ENCODE measurements at regions not wholly inside any gene's neighbourhood (a gene's known extent, or its start where the extent isn't known, plus 50 kb on each side); places are given as distances from the start of the nearest gene placed in this dataset.

GRCh38 chr6:164812706-164813105 is 496.7 kb downstream of the C6orf118 start:
- H3K27me3 Mint-ChIP-seq = peaks cover 0 to 1% of the 10 kb centered on the region in 2 donors
- ChIA-PET CTCF (no interaction called here), POLR2A (no interaction called here)
- no peak overlapping the region for H3K4me3 Mint-ChIP-seq
- no peak for DNase-seq
- Histone ChIP-seq H3K4me3 (ENCODE audit: low read length) (no peak overlapping the region), H3K9me3 (ENCODE audit: low read length) (no peaks in the 10 kb centered on the region), H3K27me3 (ENCODE audit: insufficient read depth, low read length, poor library complexity, severe bottlenecking) (no peaks in the 10 kb centered on the region), H3K27ac (ENCODE audit: low read depth, low read length) (no peak overlapping the region), H3K4me1 (ENCODE audit: insufficient read depth, low read length) (no peaks in the 10 kb centered on the region), H3K36me3 (ENCODE audit: insufficient read depth, low read length) (no peaks in the 10 kb centered on the region)
- H3K36me3 Mint-ChIP-seq = no peaks in the 10 kb centered on the region
- no peaks in the 10 kb centered on the region for H3K4me1 Mint-ChIP-seq
- H3K27ac Mint-ChIP-seq = no peak overlapping the region
- H3K9me3 Mint-ChIP-seq = peaks cover 7 to 41% (median 17%) of the 10 kb centered on the region in 5 donors

GRCh38 chr6:164807125-164807524 is 502.3 kb downstream of the C6orf118 start:
- Histone ChIP-seq H3K4me3 (ENCODE audit: low read length) (no peak overlapping the region), H3K36me3 (ENCODE audit: insufficient read depth, low read length) (no peaks in the 10 kb centered on the region), H3K9me3 (ENCODE audit: low read length) (no peaks in the 10 kb centered on the region), H3K27ac (ENCODE audit: low read depth, low read length) (no peak overlapping the region), H3K27me3 (ENCODE audit: insufficient read depth, low read length, poor library complexity, severe bottlenecking) (no peaks in the 10 kb centered on the region), H3K4me1 (ENCODE audit: insufficient read depth, low read length) (no peaks in the 10 kb centered on the region)
- Mint-ChIP-seq H3K27ac (no peak overlapping the region), H3K4me1 (no peaks in the 10 kb centered on the region), H3K27me3 (peaks cover 0 to 1% of the 10 kb centered on the region in 2 donors), H3K36me3 (no peaks in the 10 kb centered on the region), H3K4me3 (no peak overlapping the region), H3K9me3 (peaks cover 10 to 38% (median 21%) of the 10 kb centered on the region in 5 donors)
- DNase-seq = no peak
- POLR2A ChIA-PET = no interaction called here
- CTCF ChIA-PET = no interaction called here

- Histone ChIP-seq H3K4me1 (ENCODE audit: insufficient read depth, low read length) (no peaks in the 10 kb centered on the region), H3K9me3 (ENCODE audit: low read length) (no peaks in the 10 kb centered on the region), H3K4me3 (ENCODE audit: low read length) (no peak overlapping the region), H3K27me3 (ENCODE audit: insufficient read depth, low read length, poor library complexity, severe bottlenecking) (no peaks in the 10 kb centered on the region), H3K36me3 (ENCODE audit: insufficient read depth, low read length) (no peaks in the 10 kb centered on the region), H3K27ac (ENCODE audit: low read depth, low read length) (no peak overlapping the region)
- H3K27ac Mint-ChIP-seq = no peak overlapping the region
- ChIA-PET CTCF (no interaction called here), POLR2A (no interaction called here)
- H3K4me1 Mint-ChIP-seq = no peaks in the 10 kb centered on the region
- no peak for DNase-seq
- H3K36me3 Mint-ChIP-seq = no peaks in the 10 kb centered on the region
- no peak overlapping the region for H3K4me3 Mint-ChIP-seq
- H3K9me3 Mint-ChIP-seq = peaks cover 5 to 16% (median 7%) of the 10 kb centered on the region in 5 donors
- no peaks in the 10 kb centered on the region for H3K27me3 Mint-ChIP-seq
Observed at GRCh38 chr6:164795056-164795815, 514.2 kb downstream of the C6orf118 start.

- Mint-ChIP-seq H3K9me3 (peaks cover 0 to 31% (median 10%) of the 10 kb centered on the region in 5 donors), H3K4me3 (no peak overlapping the region), H3K27ac (no peak overlapping the region)
Observed at GRCh38 chr6:164792666-164793065, 516.7 kb downstream of the C6orf118 start.

GRCh38 chr6:164791498-164791897 is 517.9 kb downstream of the C6orf118 start:
- no peak overlapping the region for H3K4me3 Mint-ChIP-seq
- Histone ChIP-seq H3K9me3 (ENCODE audit: low read length) (no peaks in the 10 kb centered on the region), H3K4me1 (ENCODE audit: insufficient read depth, low read length) (no peaks in the 10 kb centered on the region), H3K27me3 (ENCODE audit: insufficient read depth, low read length, poor library complexity, severe bottlenecking) (no peaks in the 10 kb centered on the region), H3K36me3 (ENCODE audit: insufficient read depth, low read length) (no peaks in the 10 kb centered on the region), H3K4me3 (ENCODE audit: low read length) (no peak overlapping the region), H3K27ac (ENCODE audit: low read depth, low read length) (no peak overlapping the region)
- no peaks in the 10 kb centered on the region for H3K36me3 Mint-ChIP-seq
- no peak overlapping the region for H3K27ac Mint-ChIP-seq
- H3K4me1 Mint-ChIP-seq = no peaks in the 10 kb centered on the region
- peaks cover 0 to 22% (median 8%) of the 10 kb centered on the region in 5 donors for H3K9me3 Mint-ChIP-seq
- CTCF ChIA-PET = no interaction called here
- H3K27me3 Mint-ChIP-seq = no peaks in the 10 kb centered on the region
- POLR2A ChIA-PET = no interaction called here
- no peak for DNase-seq

More at GRCh38 chr6:164792666-164793065, 516.7 kb downstream of the C6orf118 start:
- H3K27ac ChIP-seq (ENCODE audit: low read depth, low read length) = no peak overlapping the region
- no peaks in the 10 kb centered on the region for H3K4me1 ChIP-seq (ENCODE audit: insufficient read depth, low read length)
- H3K4me1 Mint-ChIP-seq = no peaks in the 10 kb centered on the region
- no peaks in the 10 kb centered on the region for H3K27me3 ChIP-seq (ENCODE audit: insufficient read depth, low read length, poor library complexity, severe bottlenecking)
- no peaks in the 10 kb centered on the region for H3K36me3 Mint-ChIP-seq
- POLR2A ChIA-PET = no interaction called here
- no peak overlapping the region for H3K4me3 ChIP-seq (ENCODE audit: low read length)
- CTCF ChIA-PET = no interaction called here
- H3K27me3 Mint-ChIP-seq = no peaks in the 10 kb centered on the region
- DNase-seq = no peak
- H3K9me3 ChIP-seq (ENCODE audit: low read length) = no peaks in the 10 kb centered on the region
- no peaks in the 10 kb centered on the region for H3K36me3 ChIP-seq (ENCODE audit: insufficient read depth, low read length)

GRCh38 chr6:164763788-164764187 is 545.6 kb downstream of the C6orf118 start:
- POLR2A ChIA-PET = no interaction called here
- CTCF ChIA-PET = no interaction called here
- H3K4me1 ChIP-seq (ENCODE audit: insufficient read depth, low read length) = no peaks in the 10 kb centered on the region
- H3K4me3 ChIP-seq (ENCODE audit: low read length) = no peak overlapping the region
- H3K4me3 Mint-ChIP-seq = no peak overlapping the region
- H3K9me3 ChIP-seq (ENCODE audit: low read length) = no peaks in the 10 kb centered on the region
- no peaks in the 10 kb centered on the region for H3K4me1 Mint-ChIP-seq
- no peaks in the 10 kb centered on the region for H3K36me3 Mint-ChIP-seq
- no peak for DNase-seq
- no peak overlapping the region for H3K27ac Mint-ChIP-seq
- peaks cover 5 to 21% (median 13%) of the 10 kb centered on the region in 5 donors for H3K9me3 Mint-ChIP-seq
- no peaks in the 10 kb centered on the region for H3K27me3 ChIP-seq (ENCODE audit: insufficient read depth, low read length, poor library complexity, severe bottlenecking)
- H3K27ac ChIP-seq (ENCODE audit: low read depth, low read length) = no peak overlapping the region
- H3K36me3 ChIP-seq (ENCODE audit: insufficient read depth, low read length) = no peaks in the 10 kb centered on the region
- no peaks in the 10 kb centered on the region for H3K27me3 Mint-ChIP-seq

- Histone ChIP-seq H3K36me3 (ENCODE audit: insufficient read depth, low read length) (no peaks in the 10 kb centered on the region), H3K4me1 (ENCODE audit: insufficient read depth, low read length) (no peaks in the 10 kb centered on the region), H3K27me3 (ENCODE audit: insufficient read depth, low read length, poor library complexity, severe bottlenecking) (no peaks in the 10 kb centered on the region), H3K27ac (ENCODE audit: low read depth, low read length) (no peak overlapping the region), H3K9me3 (ENCODE audit: low read length) (no peaks in the 10 kb centered on the region), H3K4me3 (ENCODE audit: low read length) (no peak overlapping the region)
- H3K27ac Mint-ChIP-seq = no peak overlapping the region
- no peak for DNase-seq
- no peaks in the 10 kb centered on the region for H3K27me3 Mint-ChIP-seq
- no peaks in the 10 kb centered on the region for H3K4me1 Mint-ChIP-seq
- ChIA-PET CTCF (no interaction called here), POLR2A (no interaction called here)
- peaks cover 4 to 31% (median 11%) of the 10 kb centered on the region in 5 donors for H3K9me3 Mint-ChIP-seq
- H3K36me3 Mint-ChIP-seq = peaks cover 0 to 1% (median 0%) of the 10 kb centered on the region in 3 donors
- no peak overlapping the region for H3K4me3 Mint-ChIP-seq
Observed at GRCh38 chr6:164757451-164757850, 552.0 kb downstream of the C6orf118 start.

- Histone ChIP-seq H3K9me3 (ENCODE audit: low read length) (no peaks in the 10 kb centered on the region), H3K4me1 (ENCODE audit: insufficient read depth, low read length) (no peaks in the 10 kb centered on the region), H3K36me3 (ENCODE audit: insufficient read depth, low read length) (no peaks in the 10 kb centered on the region), H3K27ac (ENCODE audit: low read depth, low read length) (no peak overlapping the region), H3K4me3 (ENCODE audit: low read length) (no peak overlapping the region), H3K27me3 (ENCODE audit: insufficient read depth, low read length, poor library complexity, severe bottlenecking) (no peaks in the 10 kb centered on the region)
- Mint-ChIP-seq H3K9me3 (peaks cover 1 to 27% (median 9%) of the 10 kb centered on the region in 5 donors), H3K4me1 (no peaks in the 10 kb centered on the region), H3K27me3 (no peaks in the 10 kb centered on the region), H3K27ac (no peak overlapping the region), H3K36me3 (peaks cover 0 to 1% (median 0%) of the 10 kb centered on the region in 3 donors), H3K4me3 (no peak overlapping the region)
- CTCF ChIA-PET = no interaction called here
- no peak for DNase-seq
- POLR2A ChIA-PET = no interaction called here
Observed at GRCh38 chr6:164756723-164757122, 552.7 kb downstream of the C6orf118 start.
